ENCODE measurements at regions not wholly inside any gene's neighbourhood (a gene's known extent, or its start where the extent isn't known, plus 50 kb on each side); places are given as distances from the start of the nearest gene placed in this dataset.

DNA sequence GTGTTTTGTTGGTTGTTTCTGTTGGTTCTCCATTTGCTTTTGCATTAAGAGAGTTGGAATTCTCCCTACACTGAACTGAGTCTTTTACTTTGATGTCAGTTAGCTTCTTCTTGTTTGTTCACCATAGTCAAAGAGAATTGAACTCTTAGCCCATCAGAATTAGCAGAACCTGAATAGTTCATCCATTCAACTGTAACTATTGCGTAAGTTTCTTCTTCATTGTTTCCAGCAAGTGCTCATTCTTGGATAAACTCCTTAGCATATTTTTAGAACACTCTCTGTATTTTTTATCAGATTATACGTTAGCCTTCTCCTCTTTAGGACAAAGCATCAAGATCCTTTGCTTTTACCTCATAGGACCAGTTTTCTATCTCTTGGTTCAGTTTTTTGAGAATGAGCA is 128.4 kb upstream of the RAB11FIP2 start:
- no peaks in the 10 kb centered on the region for H3K27me3 ChIP-seq (ENCODE audit: low read length)
- TF ChIP-seq, protein P1, sequence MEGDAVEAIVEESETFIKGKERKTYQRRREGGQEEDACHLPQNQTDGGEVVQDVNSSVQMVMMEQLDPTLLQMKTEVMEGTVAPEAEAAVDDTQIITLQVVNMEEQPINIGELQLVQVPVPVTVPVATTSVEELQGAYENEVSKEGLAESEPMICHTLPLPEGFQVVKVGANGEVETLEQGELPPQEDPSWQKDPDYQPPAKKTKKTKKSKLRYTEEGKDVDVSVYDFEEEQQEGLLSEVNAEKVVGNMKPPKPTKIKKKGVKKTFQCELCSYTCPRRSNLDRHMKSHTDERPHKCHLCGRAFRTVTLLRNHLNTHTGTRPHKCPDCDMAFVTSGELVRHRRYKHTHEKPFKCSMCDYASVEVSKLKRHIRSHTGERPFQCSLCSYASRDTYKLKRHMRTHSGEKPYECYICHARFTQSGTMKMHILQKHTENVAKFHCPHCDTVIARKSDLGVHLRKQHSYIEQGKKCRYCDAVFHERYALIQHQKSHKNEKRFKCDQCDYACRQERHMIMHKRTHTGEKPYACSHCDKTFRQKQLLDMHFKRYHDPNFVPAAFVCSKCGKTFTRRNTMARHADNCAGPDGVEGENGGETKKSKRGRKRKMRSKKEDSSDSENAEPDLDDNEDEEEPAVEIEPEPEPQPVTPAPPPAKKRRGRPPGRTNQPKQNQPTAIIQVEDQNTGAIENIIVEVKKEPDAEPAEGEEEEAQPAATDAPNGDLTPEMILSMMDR (IDR thresholded peaks at IDR 0.05; ENCODE audit: insufficient read depth, low read length, poor library complexity, severe bottlenecking), result no peak
- no peak for TF ChIP-seq EZH2phosphoT487 (conservative IDR thresholded peaks at IDR 0.05; ENCODE audit: low read length)
- H3K9me3 ChIP-seq (ENCODE audit: insufficient read depth, low read length), result no peaks in the 10 kb centered on the region

GRCh38 chr10:118173296-118173695 is 126.6 kb upstream of the RAB11FIP2 start:
- Histone ChIP-seq H4K20me1 (ENCODE audit: low read depth, low read length) (no peaks in the 10 kb centered on the region), H3K36me3 (ENCODE audit: low read length) (no peaks in the 10 kb centered on the region), H3K9me3 (ENCODE audit: insufficient read depth, low read length) (no peaks in the 10 kb centered on the region), H3K4me3 (ENCODE audit: insufficient read depth, low read length, poor library complexity, severe bottlenecking) (no peak overlapping the region), H2AFZ (ENCODE audit: low read depth, low read length, severe bottlenecking) (no peak overlapping the region), H3F3A (ENCODE audit: insufficient read depth) (no peaks in the 10 kb centered on the region), H3K27ac (ENCODE audit: low read depth, low read length) (no peak overlapping the region), H3K9ac (ENCODE audit: low read length) (no peak overlapping the region), H3K4me2 (ENCODE audit: low read depth, low read length, poor library complexity, severe bottlenecking) (no peak overlapping the region), H3K9me2 (replicated peaks; ENCODE audit: insufficient read depth, low read length) (0 out of 2 replicates have a peak, but pooled peaks cover 4% of the 10 kb centered on the region), H3K79me2 (ENCODE audit: insufficient read depth, low read length) (no peaks in the 10 kb centered on the region), H3K27me3 (ENCODE audit: low read length) (no peaks in the 10 kb centered on the region)
- TF ChIP-seq, protein P1 (IDR thresholded peaks at IDR 0.05; ENCODE audit: insufficient read depth, low read length, poor library complexity, severe bottlenecking), result no peak
- no peak for TF ChIP-seq EZH2phosphoT487 (conservative IDR thresholded peaks at IDR 0.05; ENCODE audit: low read length)

More for the DNA sequence above, 128.4 kb upstream of the RAB11FIP2 start:
- H2AFZ ChIP-seq (ENCODE audit: low read depth, low read length, severe bottlenecking), result no peak overlapping the region
- H3K27ac ChIP-seq (ENCODE audit: low read depth, low read length), result no peak overlapping the region
- no peak overlapping the region for H3K4me2 ChIP-seq (ENCODE audit: low read depth, low read length, poor library complexity, severe bottlenecking)
- H4K20me1 ChIP-seq (ENCODE audit: low read depth, low read length), result no peaks in the 10 kb centered on the region
- H3K79me2 ChIP-seq (ENCODE audit: insufficient read depth, low read length), result no peaks in the 10 kb centered on the region
- no peak overlapping the region for H3K4me3 ChIP-seq (ENCODE audit: insufficient read depth, low read length, poor library complexity, severe bottlenecking)
- H3K9ac ChIP-seq (ENCODE audit: low read length), result no peak overlapping the region
- no peaks in the 10 kb centered on the region for H3F3A ChIP-seq (ENCODE audit: insufficient read depth)
- H3K9me2 ChIP-seq (replicated peaks; ENCODE audit: insufficient read depth, low read length), result 0 out of 2 replicates have a peak, but pooled peaks cover 4% of the 10 kb centered on the region
- no peaks in the 10 kb centered on the region for H3K36me3 ChIP-seq (ENCODE audit: low read length)

- 0 out of 2 replicates have a peak, but pooled peaks cover 4% of the 10 kb centered on the region for H3K9me2 ChIP-seq (replicated peaks; ENCODE audit: insufficient read depth, low read length)
- TF ChIP-seq, protein P1 (IDR thresholded peaks at IDR 0.05; ENCODE audit: insufficient read depth, low read length, poor library complexity, severe bottlenecking), result no peak
- TF ChIP-seq EZH2phosphoT487 (conservative IDR thresholded peaks at IDR 0.05; ENCODE audit: low read length), result no peak
These were observed 125.1 kb upstream of the RAB11FIP2 start for GRCh38 chr10:118171861-118172260.

More at GRCh38 chr10:118171861-118172260, 125.1 kb upstream of the RAB11FIP2 start:
- Histone ChIP-seq H2AFZ (ENCODE audit: low read depth, low read length, severe bottlenecking) (no peak overlapping the region), H3K36me3 (ENCODE audit: low read length) (no peaks in the 10 kb centered on the region), H4K20me1 (ENCODE audit: low read depth, low read length) (no peaks in the 10 kb centered on the region), H3K9me3 (ENCODE audit: insufficient read depth, low read length) (no peaks in the 10 kb centered on the region), H3K4me3 (ENCODE audit: insufficient read depth, low read length, poor library complexity, severe bottlenecking) (no peak overlapping the region), H3K79me2 (ENCODE audit: insufficient read depth, low read length) (no peaks in the 10 kb centered on the region), H3K27ac (ENCODE audit: low read depth, low read length) (no peak overlapping the region), H3K9ac (ENCODE audit: low read length) (no peak overlapping the region), H3K4me2 (ENCODE audit: low read depth, low read length, poor library complexity, severe bottlenecking) (no peak overlapping the region), H3K27me3 (ENCODE audit: low read length) (no peaks in the 10 kb centered on the region), H3F3A (ENCODE audit: insufficient read depth) (no peaks in the 10 kb centered on the region)
